C1 segment of cervical spinal cord (tissue), 14 donors: ENCODE measurements at regions not wholly inside any gene's neighbourhood (a gene's known extent, or its start where the extent isn't known, plus 50 kb on each side); places are given as distances from the start of the nearest gene placed in this dataset.

Experiments
- DNase-seq, 14 donors: peaks; one replicate each; lab custom pipeline; 2025; lab: John Stamatoyannopoulos, UW

DNA sequence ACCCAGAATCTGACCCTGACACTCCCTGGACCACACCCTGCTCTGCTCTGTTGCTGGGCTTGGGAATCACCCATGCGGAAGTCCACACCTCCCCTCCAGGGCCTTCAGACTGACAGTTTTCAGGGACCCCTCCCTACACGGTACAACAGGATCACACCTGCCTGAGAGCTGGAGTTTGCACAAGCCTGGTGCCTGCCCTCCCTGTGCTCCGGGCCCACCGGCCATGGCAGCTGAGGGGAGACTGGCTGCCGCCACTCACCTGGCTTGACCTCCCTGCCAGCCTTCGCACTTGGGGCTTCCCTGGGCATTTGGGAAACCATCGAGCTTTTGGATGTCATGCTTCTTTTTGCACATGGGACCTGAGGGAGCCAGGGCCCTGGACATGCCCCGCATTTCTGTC is 95.9 kb upstream of the ANKRD34C start:
- DNase-seq, result no peak

- DNase-seq, result peak in 1 of 14 donors; percentile 1
Measured at GRCh38 chr15:79185199-79185598, 94.6 kb upstream of the RASGRF1 start.

DNA sequence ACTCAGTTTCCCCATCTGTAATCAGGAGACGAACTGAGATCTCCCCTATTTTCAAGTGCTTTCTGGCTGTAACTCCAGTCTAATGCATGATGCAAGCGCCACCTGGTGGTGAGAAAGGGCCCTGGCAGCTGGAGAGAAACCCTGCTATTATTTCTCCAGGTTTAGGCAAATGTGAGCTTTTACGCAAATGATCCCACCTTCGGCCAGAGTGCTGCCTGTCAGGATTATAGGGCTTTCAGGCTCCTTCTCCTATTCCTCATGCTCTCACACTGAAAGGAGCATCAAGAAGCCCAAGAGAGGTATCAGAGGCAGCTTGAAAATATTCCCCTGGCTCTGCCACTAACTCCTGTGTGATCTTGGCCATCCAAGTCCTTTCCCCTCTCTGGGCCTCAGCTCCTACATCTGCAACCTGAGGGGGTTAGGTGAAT is 93.9 kb upstream of the RASGRF1 start:
- peak in 12 of 14 donors; percentile 3 to 64 (median 44) for DNase-seq

DNA sequence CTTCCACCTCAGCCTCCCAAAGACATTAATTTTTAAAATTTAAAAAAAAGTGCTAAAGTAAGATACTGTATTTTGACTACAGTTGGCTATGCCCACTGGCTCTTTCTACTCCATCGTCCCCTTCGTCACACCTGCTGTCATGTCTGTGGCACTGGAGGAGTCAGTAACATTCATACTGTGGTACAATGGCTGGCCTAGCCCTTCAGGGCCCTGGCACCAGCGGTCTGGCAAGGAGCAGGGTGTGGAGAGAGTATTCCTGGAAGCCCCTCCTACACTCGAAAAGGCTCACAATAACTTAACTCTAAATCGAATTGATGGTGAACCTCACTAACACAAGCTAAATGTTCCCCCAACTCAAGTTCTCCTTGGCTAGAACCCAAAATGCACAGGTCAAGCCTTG is 89.7 kb upstream of the RASGRF1 start:
- DNase-seq, result no peak

DNA sequence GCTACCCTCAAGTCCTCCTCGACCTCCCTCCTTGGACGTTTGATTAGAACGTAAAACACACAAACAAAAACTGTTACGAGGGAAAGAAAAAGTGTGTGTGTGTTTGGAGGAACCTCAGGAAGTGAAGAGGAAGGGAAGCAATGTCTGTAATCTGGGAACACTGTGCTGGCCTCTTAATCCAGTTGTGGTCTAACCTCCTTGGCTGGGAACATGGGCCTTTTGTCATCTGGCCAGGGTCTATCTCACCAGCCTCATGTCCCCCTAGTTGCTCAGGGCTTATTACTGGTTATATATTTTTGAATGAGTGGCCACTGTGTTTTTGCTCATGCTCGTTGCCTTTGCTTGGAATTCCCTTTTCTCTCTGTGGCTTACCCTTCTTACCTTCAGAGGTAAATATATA is 89.0 kb upstream of the RASGRF1 start:
- DNase-seq, result no peak

GRCh38 chr15:79179108-79179561 is 88.6 kb upstream of the RASGRF1 start:
- DNase-seq, result peak in 1 of 14 donors; percentile 16

DNA sequence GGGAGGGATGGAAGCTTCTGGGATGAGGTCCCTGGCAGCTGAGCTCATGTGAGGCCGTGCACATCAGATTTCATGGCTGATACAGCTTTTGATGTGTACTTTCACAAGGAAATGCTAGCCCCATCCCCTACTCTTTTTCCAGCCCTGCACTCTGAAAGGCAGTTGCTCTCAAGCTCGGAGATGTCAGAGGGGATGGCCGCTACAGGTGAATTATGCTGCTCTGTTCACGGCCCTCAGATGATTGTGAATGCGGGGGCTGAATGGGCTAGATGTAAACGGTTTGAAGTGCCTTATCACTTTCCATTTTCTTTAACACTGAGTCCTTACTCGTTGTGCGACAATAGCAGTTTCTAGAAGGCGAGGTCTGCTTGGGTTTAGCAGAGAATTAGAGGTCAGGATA is 88.0 kb upstream of the RASGRF1 start:
- DNase-seq, result no peak

GRCh38 chr15:79176151-79176550 is 85.6 kb upstream of the RASGRF1 start:
- no peak for DNase-seq

- DNase-seq, result no peak
Measured at GRCh38 chr15:79172801-79173460, 82.4 kb upstream of the RASGRF1 start.

- no peak for DNase-seq
Measured at GRCh38 chr15:79172032-79172481, 81.5 kb upstream of the RASGRF1 start.

DNA sequence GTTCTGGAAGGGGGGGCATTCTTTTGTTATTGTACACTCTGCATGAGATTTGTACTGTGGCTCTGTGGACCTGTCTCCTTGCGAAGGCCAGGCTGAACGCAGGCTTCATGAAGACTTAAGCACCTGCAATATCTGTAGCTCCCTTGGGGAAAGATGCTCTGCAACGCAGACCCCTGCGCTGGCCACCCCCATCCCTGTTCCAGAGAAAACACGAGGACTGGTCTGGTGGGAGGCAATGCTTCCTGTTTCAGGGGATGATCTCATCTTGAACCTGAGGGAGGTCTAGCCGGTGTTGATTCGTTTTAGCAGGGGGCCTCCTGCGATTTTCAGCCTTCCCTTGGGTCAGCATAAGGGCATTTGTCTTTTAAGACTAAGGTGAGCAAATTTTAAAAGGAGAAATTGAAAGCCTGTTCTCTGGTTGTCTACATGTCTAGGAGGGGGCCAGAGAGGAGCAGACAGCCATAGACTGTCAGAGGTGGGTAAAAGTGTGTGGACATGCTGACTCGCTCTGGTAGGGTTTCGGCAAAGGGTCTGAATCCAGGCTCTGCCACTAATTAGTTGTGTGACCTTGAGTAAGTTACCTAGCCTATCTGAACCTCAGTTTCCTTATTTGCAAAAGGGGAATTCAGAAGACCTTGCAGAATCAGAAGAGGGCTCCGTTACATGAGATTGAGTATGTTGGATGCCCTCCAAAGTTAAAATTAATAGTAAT is 80.9 kb upstream of the RASGRF1 start:
- no peak for DNase-seq

GRCh38 chr15:79170256-79170664 is 79.7 kb upstream of the RASGRF1 start:
- DNase-seq, result no peak

GRCh38 chr15:79169526-79170133 is 79.0 kb upstream of the RASGRF1 start:
- no peak for DNase-seq

- peak in 10 of 14 donors; percentile 10 to 56 (median 42) for DNase-seq
Measured at GRCh38 chr15:79168922-79169456, 78.4 kb upstream of the RASGRF1 start.

DNA sequence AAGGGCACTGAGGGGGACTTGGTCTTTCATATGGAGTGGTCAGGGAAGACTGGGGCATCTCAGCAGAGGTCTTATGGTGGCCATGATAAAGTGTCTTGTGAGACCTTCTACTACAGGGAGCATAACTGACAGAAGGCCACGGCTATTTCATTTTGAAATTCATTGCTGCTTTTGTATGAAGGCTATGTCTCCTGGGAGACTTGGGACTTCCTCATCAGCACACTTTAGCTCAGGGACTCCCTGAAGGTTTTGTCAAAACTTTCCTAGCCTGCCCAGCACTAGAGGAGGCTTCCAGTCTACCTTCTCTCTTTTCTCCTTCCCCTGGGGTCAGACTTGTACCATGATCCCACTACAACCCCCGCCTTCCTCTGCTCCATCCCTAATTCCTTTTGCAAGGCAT is 77.2 kb upstream of the RASGRF1 start:
- DNase-seq, result no peak

GRCh38 chr15:79166311-79166955 is 75.9 kb upstream of the RASGRF1 start:
- no peak for DNase-seq

GRCh38 chr15:79164465-79164864 is 73.9 kb upstream of the RASGRF1 start:
- no peak for DNase-seq

DNA sequence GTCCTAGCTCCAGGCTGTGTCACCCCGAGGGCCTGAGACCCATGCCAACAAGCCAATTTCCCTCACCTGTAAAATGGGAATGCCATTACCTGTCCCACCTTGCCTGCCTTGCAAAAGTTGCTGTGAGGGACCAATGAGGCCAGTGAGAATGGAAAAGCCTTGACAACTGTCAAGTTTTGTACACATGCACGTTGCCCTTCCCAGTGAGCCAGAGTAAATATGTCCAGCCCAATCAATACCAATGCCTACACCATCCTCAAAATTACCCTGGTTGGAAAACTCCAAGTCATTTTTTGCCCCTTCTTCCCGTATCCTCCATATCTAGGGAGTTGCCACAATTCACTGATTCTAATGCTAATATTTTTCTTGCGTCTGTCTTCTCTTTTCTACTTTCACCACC is 73.5 kb upstream of the RASGRF1 start:
- DNase-seq, result no peak

DNA sequence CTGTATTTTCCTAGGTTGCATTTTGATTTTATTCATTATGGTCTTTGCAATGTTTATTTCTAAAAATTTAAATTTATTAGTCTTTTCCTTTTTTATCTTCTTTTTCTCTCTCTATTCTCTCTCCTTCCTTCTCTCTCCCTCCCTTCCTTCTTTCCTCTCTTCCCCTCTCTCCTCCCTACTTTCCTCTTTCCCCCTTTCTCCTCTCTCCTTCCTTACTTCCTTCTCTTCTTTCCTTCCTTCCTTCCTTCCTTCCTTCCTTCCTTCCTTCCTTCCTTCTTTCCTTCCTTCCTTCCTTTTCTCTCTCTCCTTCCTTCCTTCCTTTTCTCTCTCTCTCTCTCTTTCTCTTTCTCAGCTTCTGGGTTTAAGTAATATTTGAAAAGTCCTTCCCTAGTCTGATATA is 72.8 kb upstream of the RASGRF1 start:
- no peak for DNase-seq

GRCh38 chr15:79161837-79162508 is 71.4 kb upstream of the RASGRF1 start:
- no peak for DNase-seq

GRCh38 chr15:79160211-79160610 is 69.6 kb upstream of the RASGRF1 start:
- no peak for DNase-seq
